Uterus (tissue), 2 donors: ENCODE measurements at regions not wholly inside any gene's neighbourhood (a gene's known extent, or its start where the extent isn't known, plus 50 kb on each side); places are given as distances from the start of the nearest gene placed in this dataset.

Experiments
- CTCF ChIP-seq, 4 experiments: fragments of 200-600 bp in 2 of 4; fragments of 450-650 bp in 2 of 4; sonication (generic) in 2 of 4; IDR thresholded peaks; one replicate each; pipeline ENCODE4 v1.5.1; 2016 to 2019; ENCODE audit warnings: antibody characterized with exemption in 4 of 4, mild to moderate bottlenecking in 2 of 4, moderate library complexity in 1 of 4
- POLR2A ChIP-seq, 2 donors: fragments of 450-650 bp; IDR thresholded peaks; one replicate each; pipeline ENCODE4 v1.6.1; 2016; ENCODE audit warnings: antibody characterized with exemption in 2 of 2, mild to moderate bottlenecking in 1 of 2, moderate library complexity in 1 of 2

DNA sequence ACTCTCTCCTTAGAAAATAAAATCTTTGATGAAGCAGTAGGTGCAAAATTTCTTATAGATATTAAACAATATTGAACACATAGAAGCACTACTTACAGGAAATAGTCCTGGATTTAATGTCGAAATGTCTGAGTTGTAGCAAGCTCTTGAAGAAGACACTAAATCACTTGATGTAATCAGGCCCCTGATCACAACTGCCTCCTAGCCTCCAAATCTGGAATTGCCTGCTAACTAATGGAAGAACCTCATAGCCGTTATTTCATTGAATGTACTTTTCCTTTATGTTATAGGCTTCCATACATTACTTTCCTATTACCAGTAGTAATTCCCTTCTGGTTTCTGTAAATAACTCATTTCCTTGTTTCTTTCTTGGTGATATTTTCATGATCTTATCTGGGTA, 675.7 kb upstream of the CHRM3 start:
- TF ChIP-seq CTCF (IDR thresholded peaks at IDR 0.05) (no peak), POLR2A (IDR thresholded peaks at IDR 0.05) (no peak)
